Suppressor macrophage (primary cell): ENCODE measurements at regions not wholly inside any gene's neighbourhood (a gene's known extent, or its start where the extent isn't known, plus 50 kb on each side); places are given as distances from the start of the nearest gene placed in this dataset.

Experiments used
- DNase-seq, 4 experiments: peaks; one replicate each; pipeline ENCODE4 v3.0.0-alpha.2; 2020 to 2022

DNA sequence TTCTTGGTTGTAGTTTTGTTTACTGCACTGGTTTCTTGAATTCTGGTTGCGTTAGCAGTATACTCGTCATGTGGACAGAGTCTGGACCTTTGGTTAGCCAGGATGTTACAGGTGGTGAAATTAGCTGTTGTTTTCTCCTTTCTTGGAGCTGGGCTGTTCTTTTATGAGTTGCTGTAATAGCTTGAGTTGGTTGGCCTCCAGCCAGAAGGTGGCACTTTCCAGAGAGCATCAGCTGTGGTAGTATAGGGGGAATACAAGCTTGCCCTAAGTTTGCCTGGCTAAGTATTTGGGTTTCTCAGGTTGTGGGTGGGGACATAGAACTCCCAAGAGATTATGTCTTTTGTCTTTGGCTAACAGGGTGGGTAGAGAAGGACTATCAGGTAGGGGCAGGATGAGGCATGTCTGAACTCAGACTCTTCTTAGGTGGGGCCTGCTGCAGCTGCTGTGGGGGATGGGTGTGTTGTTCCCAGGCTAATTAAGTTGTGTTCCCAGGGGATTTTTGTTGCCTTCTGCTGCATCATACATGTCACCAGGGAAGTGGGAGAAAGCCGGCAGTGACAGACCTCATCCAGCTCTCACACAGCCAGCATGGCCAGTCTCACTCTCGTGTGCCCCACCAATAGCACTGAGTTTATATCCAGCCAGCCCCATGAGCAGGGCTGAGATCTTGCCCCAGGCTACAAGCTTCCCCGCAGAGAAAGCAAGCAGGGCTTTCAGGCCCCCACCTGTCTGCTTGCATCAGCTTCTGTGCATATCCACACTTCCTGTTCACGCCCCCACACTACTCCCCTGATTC lies 246.7 kb upstream of the TPK1 start:
- DNase-seq, result no peak

DNA sequence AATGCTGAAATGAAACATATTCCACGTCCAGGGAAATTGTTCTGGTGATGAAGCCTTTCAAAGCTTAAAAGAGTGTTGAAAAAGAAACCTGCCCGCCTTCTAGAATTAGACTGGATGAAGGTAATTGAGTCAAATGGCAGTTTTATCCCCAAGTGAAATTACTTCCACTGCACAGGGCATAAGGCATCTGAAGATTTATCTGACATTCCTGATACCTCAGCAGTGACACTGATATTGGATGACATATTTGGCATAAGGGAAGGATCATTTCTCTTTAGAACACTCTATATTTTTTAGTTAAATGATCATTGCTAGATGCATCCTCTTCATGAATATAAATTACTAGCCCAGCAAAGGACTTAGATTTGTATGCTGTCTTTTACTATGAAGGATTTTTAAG lies 229.6 kb upstream of the TPK1 start:
- no peak for DNase-seq

DNA sequence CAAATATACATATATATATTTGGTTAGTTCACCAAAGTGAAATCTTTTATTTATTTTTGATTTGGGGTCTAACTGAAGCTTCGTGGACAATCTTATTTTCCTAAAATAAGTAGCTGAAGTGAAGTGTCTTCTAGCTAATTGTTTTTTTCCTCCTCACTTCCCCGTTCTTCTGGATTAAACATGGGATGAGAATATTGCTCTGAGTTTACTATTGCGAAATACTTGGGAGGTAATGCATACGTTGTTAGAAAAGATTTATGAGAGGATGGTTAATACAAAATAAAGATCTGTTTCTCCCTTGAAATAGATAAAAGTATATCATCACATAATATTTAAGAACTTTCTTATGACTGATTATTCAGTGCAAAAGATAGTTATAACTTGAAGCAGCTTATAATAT lies 228.3 kb upstream of the TPK1 start:
- DNase-seq, result no peak

DNA sequence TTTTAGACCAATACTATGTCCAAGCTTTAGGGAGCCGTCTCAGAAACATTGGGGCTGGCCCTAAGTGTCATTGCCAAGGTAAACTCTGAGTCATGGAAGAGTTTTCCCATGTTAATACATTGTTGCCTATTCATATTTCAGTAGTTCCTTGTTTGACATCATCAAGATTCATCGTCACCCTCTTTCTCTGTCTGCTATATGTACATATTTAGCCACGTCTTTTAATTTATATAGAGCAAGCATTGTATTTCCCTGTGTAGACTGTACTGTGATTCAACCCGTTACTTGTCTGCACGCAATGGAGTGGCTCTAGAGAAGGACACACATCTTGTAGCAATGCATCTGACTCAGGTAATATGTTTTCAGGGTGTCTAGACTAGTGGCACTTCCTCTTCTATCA lies 217.9 kb upstream of the TPK1 start:
- DNase-seq, result no peak

DNA sequence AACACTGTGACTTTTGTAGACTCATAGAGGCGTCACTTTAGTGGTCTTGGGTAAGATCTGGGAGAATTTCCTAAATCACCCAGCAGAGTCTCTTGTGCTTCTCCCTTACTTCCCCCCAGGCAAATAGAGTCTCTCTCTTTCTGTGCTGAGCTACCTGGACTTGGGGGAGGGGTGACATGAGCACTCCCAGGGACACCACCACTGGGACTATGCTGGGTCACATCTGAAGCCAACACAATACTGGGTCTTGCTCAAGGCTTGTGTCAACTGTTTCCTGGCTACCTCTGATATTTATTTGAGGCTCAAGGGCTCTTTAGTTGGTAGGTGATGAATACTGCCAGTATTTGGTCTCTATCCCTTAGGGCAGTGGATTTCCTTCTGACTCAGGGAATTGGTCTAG lies 214.6 kb upstream of the TPK1 start:
- DNase-seq, result no peak

- DNase-seq, result peak; percentile 56 to 68 (median 62)
Observed at GRCh38 chr7:145036604-145037405, 201.0 kb upstream of the TPK1 start.

GRCh38 chr7:145031162-145031561 lies 195.3 kb upstream of the TPK1 start:
- DNase-seq, result no peak

GRCh38 chr7:145030754-145031153 lies 194.9 kb upstream of the TPK1 start:
- DNase-seq, result no peak

DNA sequence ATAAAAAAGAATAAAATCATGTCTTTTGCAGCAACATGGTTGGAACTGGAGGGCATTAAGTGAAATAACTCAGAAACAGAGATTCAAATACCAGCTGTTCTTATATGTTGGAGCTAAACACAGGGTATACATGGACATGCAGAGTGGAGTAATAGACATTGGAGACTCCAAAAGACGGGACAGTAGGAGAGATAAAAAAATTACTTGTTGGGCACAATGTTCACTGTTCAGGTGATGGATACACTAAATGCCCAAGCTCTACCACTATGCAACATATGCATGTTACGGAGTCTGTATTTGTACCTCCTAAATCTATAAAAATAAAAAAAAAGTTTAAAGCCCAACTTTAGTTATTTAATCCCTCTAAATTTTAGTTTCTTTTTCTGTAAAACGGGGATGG lies 184.6 kb upstream of the TPK1 start:
- DNase-seq, result no peak

- no peak for DNase-seq
Observed at GRCh38 chr7:145016068-145016467, 180.2 kb upstream of the TPK1 start.

GRCh38 chr7:145009876-145010275 lies 174.0 kb upstream of the TPK1 start:
- peak; percentile 2 to 55 (median 28) for DNase-seq

GRCh38 chr7:145005601-145006000 lies 169.7 kb upstream of the TPK1 start:
- DNase-seq, result no peak

- peak in 2 of 4 experiments; percentile 42 to 47 for DNase-seq
Observed at GRCh38 chr7:144997512-144997911, 161.7 kb upstream of the TPK1 start.

DNA sequence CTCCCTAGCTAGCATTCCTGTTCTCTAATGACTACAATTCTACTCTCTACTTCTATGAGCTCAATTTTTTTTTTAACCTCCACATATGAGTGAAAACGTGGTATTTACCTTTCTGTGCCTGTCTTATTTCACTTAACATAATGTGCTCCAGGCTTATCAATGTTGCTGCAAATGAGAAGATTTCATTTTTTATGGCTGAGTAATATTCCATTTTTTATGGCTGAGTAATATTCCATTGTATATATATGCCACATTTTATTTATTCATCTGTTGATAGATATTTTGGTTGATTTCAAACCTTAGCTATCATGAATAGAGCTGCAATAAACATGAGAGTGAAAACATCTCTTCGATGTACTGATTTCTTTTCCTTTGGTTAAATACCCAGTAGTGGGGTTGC lies 159.6 kb upstream of the TPK1 start:
- no peak for DNase-seq

DNA sequence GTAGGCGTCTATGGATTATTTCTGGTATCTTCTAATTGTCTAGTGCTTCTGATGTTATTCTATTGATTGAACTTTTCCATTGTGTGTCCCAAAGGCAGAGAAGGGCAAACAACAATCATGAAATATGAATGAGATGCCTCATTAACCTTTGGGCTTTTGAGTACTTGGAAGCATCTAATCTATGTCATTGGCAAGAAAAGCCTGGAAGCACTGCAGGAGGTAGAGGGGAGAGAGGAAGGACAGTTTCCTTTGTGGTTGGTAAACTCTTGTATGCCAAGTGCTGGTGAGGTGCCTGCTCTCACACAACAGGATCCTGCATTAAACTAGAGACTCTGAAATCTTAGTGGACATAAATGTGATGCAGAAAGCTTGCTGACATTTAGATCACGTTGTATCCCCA lies 155.2 kb upstream of the TPK1 start:
- no peak for DNase-seq

DNA sequence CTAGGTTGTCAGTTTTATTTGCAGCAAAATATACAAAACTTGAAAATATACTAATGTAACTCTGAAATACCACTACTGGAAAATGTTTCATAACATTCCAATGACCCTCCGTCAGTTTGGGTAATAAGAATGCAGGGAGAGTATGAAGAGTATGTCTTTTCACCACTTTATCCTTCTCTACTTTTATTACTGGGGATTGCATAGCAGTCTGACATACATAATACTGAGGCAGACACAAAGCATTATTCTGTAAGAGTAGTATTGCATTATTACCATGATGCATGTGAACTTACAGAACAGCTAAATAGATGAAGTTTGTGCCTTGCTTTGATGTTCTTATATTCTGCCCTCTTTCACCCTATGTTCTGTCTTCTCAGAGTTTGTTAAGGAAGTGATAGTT lies 151.8 kb upstream of the TPK1 start:
- DNase-seq, result no peak

- DNase-seq, result no peak
Observed at GRCh38 chr7:144982133-144982532, 146.3 kb upstream of the TPK1 start.

GRCh38 chr7:144975882-144976281 lies 140.0 kb upstream of the TPK1 start:
- peak in 3 of 4 experiments; percentile 2 to 13 (median 4) for DNase-seq

DNA sequence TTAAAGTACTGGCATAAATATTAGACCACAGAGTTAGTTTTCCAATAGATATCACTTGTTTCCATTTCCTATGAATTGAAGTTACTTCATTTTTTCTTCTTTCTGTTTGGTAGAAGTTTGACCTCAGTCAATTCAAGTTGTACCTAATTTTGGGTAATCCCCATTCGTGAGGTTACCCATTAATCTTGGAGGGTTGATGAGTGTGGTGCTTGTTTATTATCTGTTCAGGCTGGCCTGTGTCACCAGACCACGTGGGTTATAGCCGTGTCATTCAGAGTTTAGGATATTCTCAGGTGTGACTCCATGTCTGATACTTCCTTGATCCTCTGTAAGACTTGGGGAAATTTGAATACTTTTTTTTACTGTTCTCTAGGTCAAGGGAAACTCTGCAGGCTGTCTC lies 133.9 kb upstream of the TPK1 start:
- DNase-seq, result no peak

DNA sequence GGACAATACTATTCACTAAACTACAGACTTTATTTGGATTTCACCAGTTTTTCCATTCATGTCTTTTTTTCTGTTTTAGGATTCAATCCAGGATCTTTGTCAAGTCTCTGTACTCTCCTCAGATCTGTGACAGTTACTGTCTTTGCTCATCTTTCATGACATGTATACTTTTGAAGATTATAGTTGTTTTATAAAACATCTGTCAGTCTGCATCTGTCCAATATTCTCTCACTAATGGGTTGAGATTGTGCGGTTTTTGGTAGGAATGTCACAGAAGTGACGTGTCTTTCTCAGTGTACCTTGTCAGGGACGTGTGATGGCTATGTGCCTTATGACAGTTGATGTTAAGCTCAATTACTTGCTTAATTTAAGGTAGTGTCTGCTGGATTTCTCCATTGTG lies 124.9 kb upstream of the TPK1 start:
- no peak for DNase-seq

GRCh38 chr7:144957998-144958397 lies 122.1 kb upstream of the TPK1 start:
- DNase-seq, result no peak

- DNase-seq, result no peak
Observed at GRCh38 chr7:144955422-144955821, 119.6 kb upstream of the TPK1 start.

- DNase-seq, result no peak
Observed at GRCh38 chr7:144941127-144941526, 105.3 kb upstream of the TPK1 start.

GRCh38 chr7:144937199-144937598 lies 101.3 kb upstream of the TPK1 start:
- DNase-seq, result no peak
